ENCODE measurements at regions not wholly inside any gene's neighbourhood (a gene's known extent, or its start where the extent isn't known, plus 50 kb on each side); places are given as distances from the start of the nearest gene placed in this dataset.

- H3K27me3 ChIP-seq (ENCODE audit: control insufficient read depth in 3 of 3, insufficient read depth in 3 of 3, low read length in 3 of 3), result peaks cover 0 to 3% (median 0%) of the 10 kb centered on the region in 3 donors
- H3K4me1 ChIP-seq (ENCODE audit: control insufficient read depth in 3 of 3, insufficient read depth in 3 of 3, low read length in 3 of 3), result no peaks in the 10 kb centered on the region
- H3K27ac ChIP-seq (ENCODE audit: low read depth, low read length), result no peak overlapping the region
- H3K4me3 ChIP-seq (ENCODE audit: low read length in 3 of 3), result no peak overlapping the region
- H3K36me3 ChIP-seq (ENCODE audit: control insufficient read depth in 3 of 3, insufficient read depth in 3 of 3, low read length in 3 of 3), result no peaks in the 10 kb centered on the region
- H3K9me3 ChIP-seq (ENCODE audit: control insufficient read depth in 3 of 3, low read length in 3 of 3), result peaks cover 2 to 9% (median 3%) of the 10 kb centered on the region in 3 donors
- H3K9ac ChIP-seq (ENCODE audit: low read depth in 1 of 3, low read length in 3 of 3), result no peak overlapping the region
Observed at GRCh38 chr12:34396861-34397590, 374.7 kb downstream of the ALG10 start.

GRCh38 chr12:34397591-34398365 lies 375.5 kb downstream of the ALG10 start:
- peaks cover 2 to 13% (median 3%) of the 10 kb centered on the region in 3 donors for H3K9me3 ChIP-seq (ENCODE audit: control insufficient read depth in 3 of 3, low read length in 3 of 3)
- H3K27me3 ChIP-seq (ENCODE audit: control insufficient read depth in 3 of 3, insufficient read depth in 3 of 3, low read length in 3 of 3), result peaks cover 0 to 3% (median 0%) of the 10 kb centered on the region in 3 donors
- H3K4me3 ChIP-seq (ENCODE audit: low read length in 3 of 3), result no peak overlapping the region
- no peak overlapping the region for H3K9ac ChIP-seq (ENCODE audit: low read depth in 1 of 3, low read length in 3 of 3)
- H3K4me1 ChIP-seq (ENCODE audit: control insufficient read depth in 3 of 3, insufficient read depth in 3 of 3, low read length in 3 of 3), result no peaks in the 10 kb centered on the region
- H3K36me3 ChIP-seq (ENCODE audit: control insufficient read depth in 3 of 3, insufficient read depth in 3 of 3, low read length in 3 of 3), result no peaks in the 10 kb centered on the region
- H3K27ac ChIP-seq (ENCODE audit: low read depth, low read length), result no peak overlapping the region

- Histone ChIP-seq H3K4me1 (ENCODE audit: control insufficient read depth in 3 of 3, insufficient read depth in 3 of 3, low read length in 3 of 3) (no peaks in the 10 kb centered on the region), H3K27me3 (ENCODE audit: control insufficient read depth in 3 of 3, insufficient read depth in 3 of 3, low read length in 3 of 3) (peaks cover 0 to 3% (median 0%) of the 10 kb centered on the region in 3 donors), H3K4me3 (ENCODE audit: low read length in 3 of 3) (no peak overlapping the region), H3K9ac (ENCODE audit: low read depth in 1 of 3, low read length in 3 of 3) (no peak overlapping the region), H3K27ac (ENCODE audit: low read depth, low read length) (no peak overlapping the region), H3K9me3 (ENCODE audit: control insufficient read depth in 3 of 3, low read length in 3 of 3) (peaks cover 2 to 16% (median 3%) of the 10 kb centered on the region in 3 donors), H3K36me3 (ENCODE audit: control insufficient read depth in 3 of 3, insufficient read depth in 3 of 3, low read length in 3 of 3) (no peaks in the 10 kb centered on the region)
Observed at GRCh38 chr12:34398366-34398705, 376.0 kb downstream of the ALG10 start.

- Histone ChIP-seq H3K9ac (ENCODE audit: low read depth in 1 of 3, low read length in 3 of 3) (no peak overlapping the region), H3K4me3 (ENCODE audit: low read length in 3 of 3) (no peak overlapping the region), H3K27me3 (ENCODE audit: control insufficient read depth in 3 of 3, insufficient read depth in 3 of 3, low read length in 3 of 3) (peaks cover 0 to 3% (median 0%) of the 10 kb centered on the region in 3 donors), H3K27ac (ENCODE audit: low read depth, low read length) (no peak overlapping the region), H3K36me3 (ENCODE audit: control insufficient read depth in 3 of 3, insufficient read depth in 3 of 3, low read length in 3 of 3) (no peaks in the 10 kb centered on the region), H3K4me1 (ENCODE audit: control insufficient read depth in 3 of 3, insufficient read depth in 3 of 3, low read length in 3 of 3) (no peaks in the 10 kb centered on the region), H3K9me3 (ENCODE audit: control insufficient read depth in 3 of 3, low read length in 3 of 3) (peaks cover 2 to 16% (median 3%) of the 10 kb centered on the region in 3 donors)
Observed at GRCh38 chr12:34398706-34399630, 376.7 kb downstream of the ALG10 start.

- Histone ChIP-seq H3K36me3 (ENCODE audit: control insufficient read depth in 3 of 3, insufficient read depth in 3 of 3, low read length in 3 of 3) (no peaks in the 10 kb centered on the region), H3K4me3 (ENCODE audit: low read length in 3 of 3) (no peak overlapping the region), H3K27me3 (ENCODE audit: control insufficient read depth in 3 of 3, insufficient read depth in 3 of 3, low read length in 3 of 3) (peaks cover 0 to 3% (median 0%) of the 10 kb centered on the region in 3 donors), H3K4me1 (ENCODE audit: control insufficient read depth in 3 of 3, insufficient read depth in 3 of 3, low read length in 3 of 3) (no peaks in the 10 kb centered on the region), H3K9ac (ENCODE audit: low read depth in 1 of 3, low read length in 3 of 3) (no peak overlapping the region), H3K9me3 (ENCODE audit: control insufficient read depth in 3 of 3, low read length in 3 of 3) (peaks cover under 1 to 16% (median 3%) of the 10 kb centered on the region in 3 donors), H3K27ac (ENCODE audit: low read depth, low read length) (no peak overlapping the region)
Observed at GRCh38 chr12:34399631-34400410, 377.5 kb downstream of the ALG10 start.

GRCh38 chr12:34400411-34400881 lies 378.1 kb downstream of the ALG10 start:
- H3K4me1 ChIP-seq (ENCODE audit: control insufficient read depth in 3 of 3, insufficient read depth in 3 of 3, low read length in 3 of 3), result no peaks in the 10 kb centered on the region
- H3K36me3 ChIP-seq (ENCODE audit: control insufficient read depth in 3 of 3, insufficient read depth in 3 of 3, low read length in 3 of 3), result no peaks in the 10 kb centered on the region
- no peak overlapping the region for H3K9ac ChIP-seq (ENCODE audit: low read depth in 1 of 3, low read length in 3 of 3)
- H3K9me3 ChIP-seq (ENCODE audit: control insufficient read depth in 3 of 3, low read length in 3 of 3), result peaks cover 0 to 20% (median 3%) of the 10 kb centered on the region in 3 donors
- no peak overlapping the region for H3K4me3 ChIP-seq (ENCODE audit: low read length in 3 of 3)
- peaks cover 0 to 3% (median 0%) of the 10 kb centered on the region in 3 donors for H3K27me3 ChIP-seq (ENCODE audit: control insufficient read depth in 3 of 3, insufficient read depth in 3 of 3, low read length in 3 of 3)
- H3K27ac ChIP-seq (ENCODE audit: low read depth, low read length), result no peak overlapping the region

- H3K27ac ChIP-seq (ENCODE audit: low read depth, low read length), result no peak overlapping the region
- peaks cover 0 to 3% (median 0%) of the 10 kb centered on the region in 3 donors for H3K27me3 ChIP-seq (ENCODE audit: control insufficient read depth in 3 of 3, insufficient read depth in 3 of 3, low read length in 3 of 3)
- no peak overlapping the region for H3K9ac ChIP-seq (ENCODE audit: low read depth in 1 of 3, low read length in 3 of 3)
- H3K4me3 ChIP-seq (ENCODE audit: low read length in 3 of 3), result no peak overlapping the region
- no peaks in the 10 kb centered on the region for H3K4me1 ChIP-seq (ENCODE audit: control insufficient read depth in 3 of 3, insufficient read depth in 3 of 3, low read length in 3 of 3)
- peaks cover 0 to 23% (median 3%) of the 10 kb centered on the region in 3 donors for H3K9me3 ChIP-seq (ENCODE audit: control insufficient read depth in 3 of 3, low read length in 3 of 3)
- no peaks in the 10 kb centered on the region for H3K36me3 ChIP-seq (ENCODE audit: control insufficient read depth in 3 of 3, insufficient read depth in 3 of 3, low read length in 3 of 3)
Observed at GRCh38 chr12:34400986-34401658, 378.8 kb downstream of the ALG10 start.

GRCh38 chr12:34401659-34402227 lies 379.4 kb downstream of the ALG10 start:
- Histone ChIP-seq H3K27ac (ENCODE audit: low read depth, low read length) (no peak overlapping the region), H3K9me3 (ENCODE audit: control insufficient read depth in 3 of 3, low read length in 3 of 3) (peaks cover 0 to 28% (median 7%) of the 10 kb centered on the region in 3 donors), H3K4me3 (ENCODE audit: low read length in 3 of 3) (no peak overlapping the region), H3K9ac (ENCODE audit: low read depth in 1 of 3, low read length in 3 of 3) (no peak overlapping the region), H3K4me1 (ENCODE audit: control insufficient read depth in 3 of 3, insufficient read depth in 3 of 3, low read length in 3 of 3) (no peaks in the 10 kb centered on the region), H3K36me3 (ENCODE audit: control insufficient read depth in 3 of 3, insufficient read depth in 3 of 3, low read length in 3 of 3) (no peaks in the 10 kb centered on the region), H3K27me3 (ENCODE audit: control insufficient read depth in 3 of 3, insufficient read depth in 3 of 3, low read length in 3 of 3) (peaks cover 0 to under 1% (median 0%) of the 10 kb centered on the region in 3 donors)

Data from skeletal muscle tissue (tissue), 3 donors.